ENCODE measurements at regions not wholly inside any gene's neighbourhood (a gene's known extent, or its start where the extent isn't known, plus 50 kb on each side); places are given as distances from the start of the nearest gene placed in this dataset.

GRCh38 chr2:16302431-16303272 is 362.3 kb downstream of the MYCN start:
- TF ChIP-seq POLR2A (IDR thresholded peaks at IDR 0.05; ENCODE audit: control extremely low read depth in 1 of 2, low read depth in 2 of 2, low read length in 2 of 2) (no peak), GTF2F1 (IDR thresholded peaks at IDR 0.05; ENCODE audit: borderline replicate concordance, low read depth, low read length) (no peak), ZNF274 (IDR thresholded peaks at IDR 0.05; ENCODE audit: borderline replicate concordance, extremely low read depth, low read length) (no peak), CTCF (IDR thresholded peaks at IDR 0.05; ENCODE audit: control extremely low read depth in 1 of 3, insufficient read depth in 1 of 3, low read depth in 1 of 3, low read length in 3 of 3) (no peak), E2F6 (IDR thresholded peaks at IDR 0.05) (no peak), EZH2 (IDR thresholded peaks at IDR 0.05; ENCODE audit: low read depth, low read length, severe bottlenecking) (no peak), CHD2 (IDR thresholded peaks at IDR 0.05; ENCODE audit: low read length) (no peak), RNF2 (IDR thresholded peaks at IDR 0.05; ENCODE audit: borderline replicate concordance, low read depth, low read length, missing control alignments, poor library complexity, severe bottlenecking) (no peak), ATF3 (IDR thresholded peaks at IDR 0.05; ENCODE audit: insufficient read depth, low read depth, low read length) (no peak), TCF12 (IDR thresholded peaks at IDR 0.05; ENCODE audit: low read depth, low read length) (no peak), EP300 (IDR thresholded peaks at IDR 0.05; ENCODE audit: borderline replicate concordance in 1 of 2, low read depth in 2 of 2, low read length in 2 of 2) (no peak), JUND (IDR thresholded peaks at IDR 0.05; ENCODE audit: low read length) (no peak), TEAD4 (IDR thresholded peaks at IDR 0.05; ENCODE audit: low read depth, low read length) (no peak), JUN (IDR thresholded peaks at IDR 0.05; ENCODE audit: low read depth, low read length) (no peak)

Data from H1 (cell line).